HG03280 (cell line): ENCODE measurements at regions not wholly inside any gene's neighbourhood (a gene's known extent, or its start where the extent isn't known, plus 50 kb on each side); places are given as distances from the start of the nearest gene placed in this dataset.
"Not testable (repeated sequence)": the region's sequence is repeated elsewhere in the genome, so short reads cannot be mapped to it uniquely, and the experiment has no call there.

Source experiments
- ATAC-seq: cut with Tn5 transposase; IDR thresholded peaks from one replicate; pipeline ENCODE4 v1.9.1; 2021; ENCODE audit warnings: mild to moderate bottlenecking, moderate library complexity; ENCODE audit not compliant: unreplicated experiment

- ATAC-seq: no peak
Observed at GRCh38 chr15:81828135-81828534, 217.7 kb downstream of the MEX3B start.

GRCh38 chr15:81825136-81825535 is 220.7 kb downstream of the MEX3B start:
- no peak for ATAC-seq

GRCh38 chr15:81822587-81822986 is 223.2 kb downstream of the MEX3B start:
- not testable (repeated sequence) for ATAC-seq

- ATAC-seq: no peak
Observed at GRCh38 chr15:81819924-81820635, 225.7 kb downstream of the MEX3B start.

- ATAC-seq: no peak
Observed at GRCh38 chr15:81814882-81815455, 230.8 kb downstream of the MEX3B start.

- no peak for ATAC-seq
Observed at GRCh38 chr15:81813215-81813614, 232.6 kb downstream of the MEX3B start.

- no peak for ATAC-seq
Observed at GRCh38 chr15:81812456-81812855, 233.4 kb downstream of the MEX3B start.

- no peak for ATAC-seq
Observed at GRCh38 chr15:81811736-81812135, 234.1 kb downstream of the MEX3B start.

- ATAC-seq: no peak
Observed at GRCh38 chr15:81809543-81809942, 236.3 kb downstream of the MEX3B start.

GRCh38 chr15:81807806-81808205 is 238.0 kb downstream of the MEX3B start:
- ATAC-seq: no peak

GRCh38 chr15:81807186-81807585 is 238.6 kb downstream of the MEX3B start:
- no peak for ATAC-seq

GRCh38 chr15:81795899-81796298 is 249.9 kb downstream of the MEX3B start:
- ATAC-seq: no peak

GRCh38 chr15:81792646-81793045 is 253.2 kb downstream of the MEX3B start:
- no peak for ATAC-seq

- ATAC-seq: not testable (repeated sequence)
Observed at GRCh38 chr15:81791322-81791721, 254.5 kb downstream of the MEX3B start.

- ATAC-seq: no peak
Observed at GRCh38 chr15:81789403-81789802, 256.4 kb downstream of the MEX3B start.

GRCh38 chr15:81786776-81787175 is 259.0 kb downstream of the MEX3B start:
- no peak for ATAC-seq

- no peak for ATAC-seq
Observed at GRCh38 chr15:81785679-81786078, 260.1 kb downstream of the MEX3B start.

GRCh38 chr15:81785181-81785580 is 260.6 kb downstream of the MEX3B start:
- ATAC-seq: no peak

- ATAC-seq: no peak
Observed at GRCh38 chr15:81784751-81785150, 261.1 kb downstream of the MEX3B start.

- ATAC-seq: no peak
Observed at GRCh38 chr15:81783586-81783985, 262.2 kb downstream of the MEX3B start.

GRCh38 chr15:81783076-81783475 is 262.7 kb downstream of the MEX3B start:
- ATAC-seq: no peak

- ATAC-seq: no peak
Observed at GRCh38 chr15:81781395-81781794, 264.4 kb downstream of the MEX3B start.

GRCh38 chr15:81780966-81781365 is 264.9 kb downstream of the MEX3B start:
- ATAC-seq: no peak
